ENCODE measurements at regions not wholly inside any gene's neighbourhood (a gene's known extent, or its start where the extent isn't known, plus 50 kb on each side); places are given as distances from the start of the nearest gene placed in this dataset.

- no peaks in the 10 kb centered on the region for H4K20me1 ChIP-seq (replicated peaks; ENCODE audit: control insufficient read depth, insufficient read depth, low read length)
- ATAC-seq (no peak), FAIRE-seq (no peak), DNase-seq (ENCODE audit: extremely low read depth in 1 of 4, low spot score in 3 of 4) (no peak)
- H3K9me3 ChIP-seq (replicated peaks; ENCODE audit: control insufficient read depth, insufficient read depth, low read depth, low read length) = no peaks in the 10 kb centered on the region
- no peak overlapping the region for H3K4me2 ChIP-seq (ENCODE audit: insufficient read depth, low read length)
- WGBS (ENCODE audit: insufficient coverage, low coverage, missing lambda C conversion rate) = 0% methylated on average over 3 of the region's 3 CpGs
- intact Hi-C loops (cut with micrococcal nuclease) = no loop called here
- no peak overlapping the region for H3K9ac ChIP-seq (ENCODE audit: insufficient read depth in 1 of 2, low read depth in 2 of 2, low read length in 2 of 2)
- no peaks in the 10 kb centered on the region for H3K36me3 ChIP-seq (ENCODE audit: control insufficient read depth, insufficient read depth, low read length)
- H3K27me3 ChIP-seq (ENCODE audit: control insufficient read depth in 2 of 2, insufficient read depth in 2 of 2, low read length in 2 of 2) = no peaks in the 10 kb centered on the region
- no peak overlapping the region for H3K27ac ChIP-seq (ENCODE audit: extremely low read depth, low read depth, low read length)
- BruUV-seq (replicated peaks) = no TSS peak
- ChIA-PET CTCF (ENCODE audit: low intra/inter-chr PET ratio) (no interaction called here), POLR2A (no interaction called here)
- no peaks in the 10 kb centered on the region for H3K4me1 ChIP-seq (replicated peaks in 1 of 2; ENCODE audit: control insufficient read depth in 2 of 2, insufficient read depth in 2 of 2, low read length in 2 of 2)
- no peak overlapping the region for H2AFZ ChIP-seq (ENCODE audit: low read depth, low read length)
- no peaks in the 10 kb centered on the region for H3K79me2 ChIP-seq (ENCODE audit: control insufficient read depth, insufficient read depth, low read length)
- H3K9me1 ChIP-seq (ENCODE audit: control insufficient read depth, insufficient read depth, low read length) = no peaks in the 10 kb centered on the region
- in situ Hi-C loops (cut with MboI) = no loop called here
- no peak overlapping the region for H3K4me3 ChIP-seq
- TF ChIP-seq SIN3A (IDR thresholded peaks at IDR 0.05; ENCODE audit: borderline replicate concordance in 2 of 2, control insufficient read depth in 1 of 2, low read depth in 2 of 2, low read length in 2 of 2) (no peak), PHB (CRISPR knock-in tag; IDR thresholded peaks at IDR 0.05) (no peak), PHF21A (IDR thresholded peaks at IDR 0.05; ENCODE audit: borderline replicate concordance, low read depth) (no peak), ZNF12 (CRISPR knock-in tag; IDR thresholded peaks at IDR 0.05) (no peak), TAF9B (IDR thresholded peaks at IDR 0.05; ENCODE audit: partially characterized antibody) (no peak), RBM25 (IDR thresholded peaks at IDR 0.05; ENCODE audit: low read depth, low read length, severe bottlenecking) (no peak), HLTF (IDR thresholded peaks at IDR 0.05) (no peak), ZNF639 (CRISPR knock-in tag; conservative IDR thresholded peaks at IDR 0.05 in 1 of 2, IDR thresholded peaks at IDR 0.05 in 1 of 2) (no peak), TCF7L2 (IDR thresholded peaks at IDR 0.05; ENCODE audit: low read depth, low read length) (no peak), EP300 (IDR thresholded peaks at IDR 0.05; ENCODE audit: low read length) (no peak), ZNF232 (CRISPR knock-in tag; IDR thresholded peaks at IDR 0.05) (no peak), HMGN3 (IDR thresholded peaks at IDR 0.05; ENCODE audit: borderline replicate concordance, extremely low read depth, insufficient read length, low read depth, low read length) (no peak), ZNF561 (CRISPR knock-in tag; conservative IDR thresholded peaks at IDR 0.05) (no peak), ESRRA (IDR thresholded peaks at IDR 0.05; ENCODE audit: borderline replicate concordance, low read depth) (no peak), DACH1 (IDR thresholded peaks at IDR 0.05; ENCODE audit: partially characterized antibody) (no peak), ZBTB43 (CRISPR knock-in tag; IDR thresholded peaks at IDR 0.05) (no peak), HDGF (IDR thresholded peaks at IDR 0.05) (no peak), ZNF583 (CRISPR knock-in tag; IDR thresholded peaks at IDR 0.05) (no peak)
- TF ChIP-seq, protein P1, sequence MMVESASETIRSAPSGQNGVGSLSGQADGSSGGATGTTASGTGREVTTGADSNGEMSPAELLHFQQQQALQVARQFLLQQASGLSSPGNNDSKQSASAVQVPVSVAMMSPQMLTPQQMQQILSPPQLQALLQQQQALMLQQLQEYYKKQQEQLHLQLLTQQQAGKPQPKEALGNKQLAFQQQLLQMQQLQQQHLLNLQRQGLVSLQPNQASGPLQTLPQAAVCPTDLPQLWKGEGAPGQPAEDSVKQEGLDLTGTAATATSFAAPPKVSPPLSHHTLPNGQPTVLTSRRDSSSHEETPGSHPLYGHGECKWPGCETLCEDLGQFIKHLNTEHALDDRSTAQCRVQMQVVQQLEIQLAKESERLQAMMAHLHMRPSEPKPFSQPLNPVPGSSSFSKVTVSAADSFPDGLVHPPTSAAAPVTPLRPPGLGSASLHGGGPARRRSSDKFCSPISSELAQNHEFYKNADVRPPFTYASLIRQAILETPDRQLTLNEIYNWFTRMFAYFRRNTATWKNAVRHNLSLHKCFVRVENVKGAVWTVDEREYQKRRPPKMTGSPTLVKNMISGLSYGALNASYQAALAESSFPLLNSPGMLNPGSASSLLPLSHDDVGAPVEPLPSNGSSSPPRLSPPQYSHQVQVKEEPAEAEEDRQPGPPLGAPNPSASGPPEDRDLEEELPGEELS (CRISPR knock-in tag; IDR thresholded peaks at IDR 0.05; ENCODE audit: borderline replicate concordance) = no peak
Observed at GRCh38 chr1:34283142-34283541, 106.4 kb downstream of the C1orf94 start.

Measured in K562 (cell line).